ENCODE measurements at regions not wholly inside any gene's neighbourhood (a gene's known extent, or its start where the extent isn't known, plus 50 kb on each side); places are given as distances from the start of the nearest gene placed in this dataset.

- TF ChIP-seq, protein P1, sequence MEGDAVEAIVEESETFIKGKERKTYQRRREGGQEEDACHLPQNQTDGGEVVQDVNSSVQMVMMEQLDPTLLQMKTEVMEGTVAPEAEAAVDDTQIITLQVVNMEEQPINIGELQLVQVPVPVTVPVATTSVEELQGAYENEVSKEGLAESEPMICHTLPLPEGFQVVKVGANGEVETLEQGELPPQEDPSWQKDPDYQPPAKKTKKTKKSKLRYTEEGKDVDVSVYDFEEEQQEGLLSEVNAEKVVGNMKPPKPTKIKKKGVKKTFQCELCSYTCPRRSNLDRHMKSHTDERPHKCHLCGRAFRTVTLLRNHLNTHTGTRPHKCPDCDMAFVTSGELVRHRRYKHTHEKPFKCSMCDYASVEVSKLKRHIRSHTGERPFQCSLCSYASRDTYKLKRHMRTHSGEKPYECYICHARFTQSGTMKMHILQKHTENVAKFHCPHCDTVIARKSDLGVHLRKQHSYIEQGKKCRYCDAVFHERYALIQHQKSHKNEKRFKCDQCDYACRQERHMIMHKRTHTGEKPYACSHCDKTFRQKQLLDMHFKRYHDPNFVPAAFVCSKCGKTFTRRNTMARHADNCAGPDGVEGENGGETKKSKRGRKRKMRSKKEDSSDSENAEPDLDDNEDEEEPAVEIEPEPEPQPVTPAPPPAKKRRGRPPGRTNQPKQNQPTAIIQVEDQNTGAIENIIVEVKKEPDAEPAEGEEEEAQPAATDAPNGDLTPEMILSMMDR (IDR thresholded peaks at IDR 0.05), result no peak
- TF ChIP-seq POLR2A (IDR thresholded peaks at IDR 0.05) (no peak), POLR2AphosphoS5 (IDR thresholded peaks at IDR 0.05; ENCODE audit: insufficient read depth in 1 of 2, low read depth in 1 of 2) (no peak)
Observed at GRCh38 chr22:22371031-22371541, 126.5 kb downstream of the VPREB1 start.

All from vagina (tissue), 2 donors.